ENCODE measurements at regions not wholly inside any gene's neighbourhood (a gene's known extent, or its start where the extent isn't known, plus 50 kb on each side); places are given as distances from the start of the nearest gene placed in this dataset.

GRCh38 chr7:12975412-12975811 lies 288.0 kb downstream of the ARL4A start (continued):
- TF ChIP-seq ZNF462 (CRISPR knock-in tag; IDR thresholded peaks at IDR 0.05), result no peak
- no peak for TF ChIP-seq ETS1 (IDR thresholded peaks at IDR 0.05)
- no peak for TF ChIP-seq EZH2phosphoT487 (IDR thresholded peaks at IDR 0.05; ENCODE audit: unreplicated experiment)
- no peak for TF ChIP-seq REST (IDR thresholded peaks at IDR 0.05; ENCODE audit: unreplicated experiment)
- TF ChIP-seq, protein P1, sequence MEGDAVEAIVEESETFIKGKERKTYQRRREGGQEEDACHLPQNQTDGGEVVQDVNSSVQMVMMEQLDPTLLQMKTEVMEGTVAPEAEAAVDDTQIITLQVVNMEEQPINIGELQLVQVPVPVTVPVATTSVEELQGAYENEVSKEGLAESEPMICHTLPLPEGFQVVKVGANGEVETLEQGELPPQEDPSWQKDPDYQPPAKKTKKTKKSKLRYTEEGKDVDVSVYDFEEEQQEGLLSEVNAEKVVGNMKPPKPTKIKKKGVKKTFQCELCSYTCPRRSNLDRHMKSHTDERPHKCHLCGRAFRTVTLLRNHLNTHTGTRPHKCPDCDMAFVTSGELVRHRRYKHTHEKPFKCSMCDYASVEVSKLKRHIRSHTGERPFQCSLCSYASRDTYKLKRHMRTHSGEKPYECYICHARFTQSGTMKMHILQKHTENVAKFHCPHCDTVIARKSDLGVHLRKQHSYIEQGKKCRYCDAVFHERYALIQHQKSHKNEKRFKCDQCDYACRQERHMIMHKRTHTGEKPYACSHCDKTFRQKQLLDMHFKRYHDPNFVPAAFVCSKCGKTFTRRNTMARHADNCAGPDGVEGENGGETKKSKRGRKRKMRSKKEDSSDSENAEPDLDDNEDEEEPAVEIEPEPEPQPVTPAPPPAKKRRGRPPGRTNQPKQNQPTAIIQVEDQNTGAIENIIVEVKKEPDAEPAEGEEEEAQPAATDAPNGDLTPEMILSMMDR (conservative IDR thresholded peaks at IDR 0.05; ENCODE audit: low read depth in 2 of 2), result no peak
- no peak for TF ChIP-seq ZNF331 (CRISPR knock-in tag; IDR thresholded peaks at IDR 0.05; ENCODE audit: low read depth)

Data from GM23338 (cell line).